GM19328 (cell line): ENCODE measurements at regions not wholly inside any gene's neighbourhood (a gene's known extent, or its start where the extent isn't known, plus 50 kb on each side); places are given as distances from the start of the nearest gene placed in this dataset.

Source experiments
- ATAC-seq: cut with Tn5 transposase; IDR thresholded peaks from one replicate; pipeline ENCODE4 v1.9.1; 2021; ENCODE audit warnings: mild to moderate bottlenecking, moderate library complexity; ENCODE audit not compliant: unreplicated experiment

DNA sequence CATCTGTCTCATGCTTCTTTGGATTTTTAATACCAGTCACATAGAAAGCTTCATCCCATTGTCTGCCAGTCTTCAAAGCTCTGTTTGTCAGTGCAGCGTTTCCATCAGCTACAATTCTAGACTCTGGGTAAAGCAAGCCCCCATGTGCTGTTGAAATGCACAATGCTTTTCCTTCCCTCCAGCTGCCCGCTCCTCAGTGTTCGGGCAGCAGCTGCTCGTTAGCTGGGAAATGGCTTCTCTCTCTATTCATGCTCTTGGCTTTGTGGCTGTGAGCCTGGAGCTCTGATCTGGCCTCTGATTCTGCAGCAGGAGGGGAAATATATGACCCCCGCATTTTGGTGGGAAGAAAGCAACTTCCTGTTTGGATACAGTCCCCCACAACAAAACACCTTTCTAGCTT, 213.0 kb upstream of the CDYL start:
- ATAC-seq, result no peak

DNA sequence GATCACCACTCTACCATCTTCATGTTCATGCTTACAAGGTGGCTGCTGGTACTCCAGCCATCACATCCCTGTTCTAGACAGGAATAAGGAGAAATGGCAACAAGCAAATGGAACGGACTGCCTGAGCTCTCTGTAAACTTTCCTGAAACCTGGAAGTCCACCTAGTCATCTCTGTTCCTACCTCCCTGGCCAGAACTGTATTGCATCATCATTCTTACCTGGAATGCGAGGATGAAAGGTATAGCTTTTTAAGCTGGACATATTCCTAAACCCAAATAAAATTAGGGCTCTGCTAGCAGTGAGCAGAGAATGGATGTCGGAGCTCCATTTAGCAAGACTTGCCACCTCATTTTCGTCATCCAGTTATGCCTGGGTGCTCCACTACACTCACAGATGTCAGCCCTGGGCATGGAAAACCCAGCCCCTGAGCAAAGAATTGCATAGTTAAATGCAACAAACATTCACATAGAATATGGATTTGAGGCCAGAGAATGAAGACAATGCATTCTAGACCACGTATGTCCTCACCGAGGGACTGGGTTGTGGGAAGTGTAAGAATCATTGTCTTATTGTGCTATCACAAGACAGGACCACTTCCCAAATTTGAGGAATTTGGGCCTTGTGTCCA, 214.3 kb upstream of the CDYL start:
- ATAC-seq, result no peak

DNA sequence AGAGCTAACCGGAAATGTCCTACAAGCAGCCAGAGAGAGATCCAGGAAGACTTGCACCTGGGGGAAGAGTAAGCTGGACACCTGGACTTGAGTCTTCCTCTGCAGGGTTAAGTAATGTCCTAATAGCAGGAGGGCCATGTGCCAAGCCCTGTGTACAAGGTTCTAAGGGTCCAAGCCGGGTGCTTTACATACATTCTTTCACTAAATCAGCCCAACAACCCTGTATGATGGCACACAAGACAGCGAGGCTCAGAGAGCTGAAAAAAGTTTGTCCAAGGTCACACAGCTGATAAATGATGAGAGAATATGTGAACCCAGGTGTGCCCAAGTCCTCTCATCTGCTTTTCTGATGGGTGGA, 215.1 kb upstream of the CDYL start:
- ATAC-seq, result no peak

DNA sequence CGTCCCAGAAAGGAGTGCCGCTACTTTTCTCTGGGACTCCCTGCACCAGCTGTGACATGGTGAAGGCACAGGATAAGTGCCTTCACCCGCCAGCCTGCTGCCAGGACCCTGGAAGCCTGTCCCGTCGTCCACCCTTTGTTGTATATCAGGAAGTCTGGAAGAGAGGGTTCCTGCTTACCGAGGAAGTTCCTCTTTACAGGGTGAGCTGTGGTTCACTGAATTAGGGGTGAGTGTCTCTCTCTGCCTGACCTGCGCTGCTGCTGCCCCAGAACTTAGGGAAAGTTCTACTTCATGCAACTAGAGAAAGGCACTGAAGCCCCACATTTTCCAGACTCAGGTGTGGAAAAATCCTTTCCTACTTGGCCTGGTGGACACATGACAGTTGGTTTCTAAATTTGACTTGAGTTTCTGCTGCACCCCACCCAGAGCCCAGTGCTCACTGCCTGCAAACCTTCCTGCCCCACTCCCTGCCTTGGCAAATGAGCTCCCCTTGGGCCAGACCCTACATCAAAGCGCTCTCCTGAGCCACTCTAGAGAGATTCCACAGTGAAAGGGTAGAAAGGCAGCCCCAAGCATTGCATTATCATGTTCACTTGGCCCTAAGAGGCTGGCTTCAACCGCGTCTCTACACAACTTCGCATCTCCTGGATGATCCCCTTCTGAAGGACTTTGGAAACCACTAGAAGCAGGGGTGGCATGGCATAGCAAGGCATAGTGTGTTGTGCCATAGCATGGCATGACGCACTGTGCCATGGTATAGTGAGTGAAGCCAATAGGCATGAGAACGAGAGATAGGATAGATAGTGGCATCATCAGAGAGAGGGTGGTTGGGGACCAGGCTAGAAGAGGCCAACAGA, 215.8 kb upstream of the CDYL start:
- ATAC-seq, result no peak

DNA sequence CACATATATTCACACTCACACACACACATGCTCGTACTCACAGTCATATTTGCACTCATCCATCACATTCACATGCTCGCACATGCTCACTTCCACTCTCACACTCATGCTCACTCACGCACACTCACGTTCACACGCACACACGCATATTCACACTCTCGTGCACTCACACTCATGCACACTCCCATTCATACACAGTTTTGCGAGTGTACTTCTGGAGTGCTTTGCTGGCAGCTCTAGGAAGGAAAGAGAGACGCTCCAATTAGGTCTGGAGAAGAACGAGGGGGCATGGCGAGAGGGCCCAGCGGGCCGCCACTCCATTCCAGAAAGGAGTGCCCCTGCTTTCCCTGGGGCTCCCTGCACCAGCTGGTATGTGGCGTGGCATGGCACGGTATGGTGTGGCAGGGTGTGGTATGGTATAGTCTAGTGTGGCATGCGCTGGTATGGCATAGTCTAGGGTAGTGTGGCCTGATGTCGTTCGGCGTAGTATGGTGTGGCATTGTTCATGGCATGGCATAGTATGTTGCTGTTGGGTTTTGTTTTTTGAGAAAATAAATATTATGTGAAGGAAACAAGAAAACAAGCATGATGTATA, 216.8 kb upstream of the CDYL start:
- ATAC-seq, result no peak

DNA sequence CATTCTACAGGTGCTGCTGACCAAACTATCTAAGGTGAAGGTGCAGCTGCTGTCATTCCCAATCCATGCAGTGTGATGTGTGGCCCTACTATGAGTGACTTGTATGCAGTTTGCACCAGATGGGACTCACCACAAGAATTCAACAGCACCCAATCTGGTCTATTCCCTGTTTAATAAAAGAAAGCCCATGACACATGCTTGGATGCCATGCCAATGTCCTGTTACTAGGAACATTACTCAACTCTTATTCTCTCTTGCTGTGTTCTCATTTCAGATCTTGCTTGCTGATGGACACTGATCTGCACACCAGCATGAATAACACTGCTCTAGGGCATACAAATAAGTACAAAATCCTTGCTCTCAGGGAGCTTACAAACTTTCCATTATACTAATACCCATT, 221.6 kb upstream of the CDYL start:
- no peak for ATAC-seq

DNA sequence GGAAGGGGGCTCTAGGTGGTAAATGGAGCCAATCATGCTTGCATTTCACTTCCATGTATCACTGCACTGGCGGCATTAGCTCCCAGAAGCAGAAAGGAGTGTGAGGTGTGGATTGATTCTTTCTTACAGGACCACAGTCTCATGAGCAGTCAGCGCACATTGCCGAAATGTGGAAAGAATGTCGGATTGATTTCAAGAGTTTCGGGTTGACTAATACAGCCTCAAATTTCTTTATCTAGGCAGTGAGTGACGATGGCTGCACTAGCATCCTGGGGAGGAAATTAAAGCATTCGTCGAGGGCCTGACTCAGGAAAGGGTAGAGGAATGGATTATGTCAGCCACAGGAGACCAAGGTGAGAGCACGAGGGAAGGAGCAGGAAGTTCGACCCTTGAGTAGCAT, 222.8 kb upstream of the CDYL start:
- no peak for ATAC-seq

DNA sequence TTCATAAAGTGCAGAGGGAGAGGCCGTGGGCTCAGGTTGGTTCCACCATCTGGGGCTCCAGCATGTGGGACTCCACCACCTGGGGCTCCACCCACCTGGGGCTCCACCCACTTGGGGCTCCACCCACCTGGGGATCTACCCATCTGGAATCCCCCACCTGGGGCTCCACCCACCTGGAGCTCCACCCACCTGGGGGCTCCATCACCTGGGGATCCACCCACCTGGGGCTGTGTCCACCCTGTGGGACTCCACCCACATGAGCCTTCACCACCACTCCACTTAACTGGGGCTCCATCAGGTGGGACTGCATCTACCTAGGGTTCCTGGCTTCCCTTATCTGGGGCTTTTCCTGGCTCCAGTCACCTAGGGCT, 226.0 kb upstream of the CDYL start:
- no peak for ATAC-seq

DNA sequence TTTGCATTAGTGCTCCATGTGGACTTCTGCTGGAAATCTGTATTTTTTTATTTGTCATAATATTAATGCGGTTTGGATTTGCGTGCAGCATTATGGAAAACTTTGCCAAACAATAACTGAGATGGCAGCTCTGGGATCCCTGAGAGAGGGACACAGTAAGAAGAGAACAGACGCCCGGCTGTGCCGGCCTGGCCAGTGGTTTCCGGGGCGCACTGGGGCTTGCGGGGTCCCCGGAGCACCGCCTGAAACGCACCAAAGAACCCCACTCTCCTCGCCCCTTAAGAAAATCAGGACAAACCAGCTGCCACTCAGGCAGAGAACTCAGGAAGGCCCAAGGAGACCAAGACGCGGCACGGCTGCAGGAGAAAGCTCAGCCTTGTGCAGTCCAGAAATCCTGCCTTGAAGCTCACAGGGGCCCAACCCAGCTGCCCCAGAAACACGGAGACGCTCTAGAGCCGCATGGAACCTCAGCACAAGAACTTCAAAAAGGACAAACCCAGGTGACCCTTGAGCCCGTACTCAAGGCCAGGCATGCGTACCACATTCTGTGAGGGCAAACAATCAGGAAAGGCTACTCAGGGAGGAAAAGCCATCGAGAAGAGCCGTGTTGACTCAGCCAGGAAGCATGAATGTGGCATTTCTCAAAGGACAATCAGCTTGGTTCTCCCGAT, 226.5 kb upstream of the CDYL start:
- ATAC-seq, result no peak

DNA sequence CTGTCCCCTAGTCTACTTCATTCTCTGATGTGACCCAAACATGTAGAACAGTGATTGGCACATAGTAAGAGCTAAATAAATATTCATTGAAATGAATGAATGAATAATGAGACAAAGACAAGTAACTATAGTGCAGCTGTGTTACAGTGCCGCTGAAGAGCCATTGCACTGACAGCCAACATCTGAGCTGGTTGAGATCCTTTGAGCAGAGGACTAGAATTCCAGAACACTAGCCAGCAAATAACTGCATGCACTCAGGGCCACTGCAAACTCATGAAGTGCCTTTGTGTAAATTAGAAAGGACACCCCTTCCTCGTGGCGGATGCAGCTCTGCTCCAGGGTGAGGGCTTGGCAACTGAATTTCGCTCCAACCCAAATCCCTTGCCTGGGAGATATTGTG, 230.3 kb upstream of the CDYL start:
- no peak for ATAC-seq

DNA sequence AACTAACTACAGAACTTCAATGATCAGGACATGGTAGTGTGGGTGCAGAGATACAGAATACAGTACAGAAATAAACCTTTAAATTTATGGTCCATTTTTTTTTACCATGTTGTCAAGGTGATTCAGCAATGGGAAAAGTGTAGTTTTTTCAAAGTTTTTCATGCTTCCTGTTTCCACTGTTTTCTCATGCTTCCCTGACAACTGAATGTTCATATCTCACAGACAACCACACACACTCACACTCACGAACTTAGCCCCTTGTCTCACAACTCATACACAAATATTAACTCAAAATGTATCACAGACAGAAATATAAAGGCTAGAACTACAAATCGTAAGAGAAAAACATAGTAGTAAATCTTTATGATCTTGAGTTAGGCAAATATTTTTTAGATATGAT, 232.6 kb upstream of the CDYL start:
- no peak for ATAC-seq

DNA sequence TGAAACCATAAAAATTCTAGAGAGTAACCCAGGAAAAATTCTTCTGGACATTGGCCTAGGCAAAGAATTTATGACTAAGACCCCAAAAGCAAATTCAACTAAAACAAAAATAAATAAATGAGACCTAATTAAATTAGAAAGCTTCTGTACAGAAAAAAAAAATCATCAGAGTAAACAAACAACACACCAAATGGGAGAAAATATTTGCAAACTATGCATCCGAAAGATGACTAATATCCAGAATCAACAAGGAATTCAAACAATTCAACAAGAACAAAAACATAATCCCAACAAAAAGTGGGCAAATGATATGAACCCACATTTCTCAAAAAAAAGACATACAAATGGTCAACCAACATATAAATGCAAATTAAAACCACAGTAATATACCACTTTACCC, 242.6 kb upstream of the CDYL start:
- no peak for ATAC-seq

DNA sequence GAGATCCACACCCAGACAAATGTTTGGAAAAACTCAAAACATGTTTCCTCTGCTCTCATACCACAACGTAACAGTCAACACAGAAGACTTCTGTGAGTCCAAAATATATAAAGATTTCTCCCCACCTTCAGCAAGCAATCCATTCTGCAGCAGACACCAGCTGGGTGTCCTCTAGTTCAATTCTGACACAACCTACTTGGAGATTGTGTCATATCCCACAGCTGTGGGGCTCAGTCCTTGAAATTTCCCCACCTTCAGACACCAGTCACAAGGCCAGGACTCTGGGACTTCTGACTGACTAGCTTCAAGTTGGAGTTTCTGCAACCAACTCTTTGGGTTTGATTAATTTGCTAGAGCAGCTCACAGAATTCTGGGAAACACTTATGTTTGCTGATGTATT, 244.8 kb upstream of the CDYL start:
- no peak for ATAC-seq

DNA sequence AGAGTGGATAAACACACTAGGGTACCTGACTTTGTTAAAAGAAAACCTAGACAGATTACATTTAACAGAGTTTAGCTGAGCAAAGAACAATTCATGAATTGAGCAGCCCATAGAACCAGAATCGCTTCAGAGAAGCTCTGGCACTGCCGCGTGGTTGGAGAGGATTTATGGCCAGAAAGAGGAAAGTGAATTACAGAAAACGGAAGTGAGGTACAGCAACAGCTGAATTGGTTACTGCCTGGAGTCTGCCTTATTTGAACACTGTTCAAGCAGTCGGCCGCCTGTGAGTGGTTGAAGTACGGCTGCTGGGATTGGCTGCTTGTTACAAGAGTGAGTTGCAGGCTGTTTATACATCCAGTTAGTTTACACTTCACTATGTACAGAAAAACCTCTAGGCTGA, 253.8 kb upstream of the CDYL start:
- no peak for ATAC-seq

DNA sequence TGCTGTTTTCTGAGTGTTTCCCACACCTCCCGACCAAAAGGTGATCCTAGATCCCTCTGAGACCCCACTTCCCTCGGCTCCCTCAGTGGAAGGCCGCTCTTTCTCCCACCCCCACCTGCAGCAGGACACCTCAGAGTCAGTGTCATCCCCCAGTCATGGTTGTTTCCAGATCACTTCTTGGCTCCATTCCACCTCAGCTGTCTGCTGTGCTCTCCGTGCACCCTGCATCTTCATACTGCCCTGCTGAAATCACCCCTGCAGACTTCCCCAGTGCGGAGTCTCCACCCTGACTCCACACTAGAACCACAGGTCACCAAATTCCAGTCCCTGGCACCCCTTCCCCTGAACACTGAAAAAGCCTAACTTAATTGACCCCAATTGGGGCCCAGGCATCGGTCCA, 255.1 kb upstream of the CDYL start:
- no peak for ATAC-seq

DNA sequence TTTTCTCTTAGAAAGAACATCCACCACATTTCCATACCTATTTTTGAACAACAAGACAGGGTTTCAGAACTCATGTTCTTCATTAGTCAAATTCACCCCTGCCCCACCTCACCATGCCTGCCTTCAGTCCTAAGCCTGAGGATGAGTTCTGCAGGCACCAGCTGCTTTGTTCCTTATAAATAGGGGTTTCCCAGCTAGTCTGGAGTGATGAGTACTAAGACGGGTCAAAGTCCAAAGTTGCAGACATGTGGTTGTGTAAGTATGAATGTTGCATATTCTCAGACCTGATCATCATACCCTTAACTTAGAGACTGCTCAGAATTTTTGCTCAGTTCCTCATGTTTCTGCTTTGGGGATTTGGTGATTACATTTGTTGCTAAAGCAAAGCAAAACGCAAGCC, 257.7 kb upstream of the CDYL start:
- ATAC-seq, result no peak

DNA sequence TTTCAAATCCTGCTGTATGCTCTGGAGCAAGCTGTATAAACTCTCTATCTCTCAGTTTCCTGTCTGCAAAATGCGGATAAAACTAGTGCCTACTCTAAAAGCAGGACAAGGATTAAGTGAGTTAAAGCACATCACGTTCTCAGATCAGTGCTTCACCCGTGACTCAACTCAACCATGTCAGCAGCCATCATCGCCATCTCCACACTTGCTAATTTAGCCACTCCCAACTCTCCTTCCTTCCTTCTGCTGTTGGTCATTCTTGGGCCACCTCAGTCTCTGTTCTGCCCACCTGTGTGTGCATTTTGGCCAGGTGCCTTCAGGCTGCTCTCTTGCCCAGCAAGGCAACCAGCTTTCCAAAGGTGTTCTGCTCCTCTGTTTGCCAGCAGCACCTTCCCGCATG, 260.0 kb upstream of the CDYL start:
- ATAC-seq, result no peak

DNA sequence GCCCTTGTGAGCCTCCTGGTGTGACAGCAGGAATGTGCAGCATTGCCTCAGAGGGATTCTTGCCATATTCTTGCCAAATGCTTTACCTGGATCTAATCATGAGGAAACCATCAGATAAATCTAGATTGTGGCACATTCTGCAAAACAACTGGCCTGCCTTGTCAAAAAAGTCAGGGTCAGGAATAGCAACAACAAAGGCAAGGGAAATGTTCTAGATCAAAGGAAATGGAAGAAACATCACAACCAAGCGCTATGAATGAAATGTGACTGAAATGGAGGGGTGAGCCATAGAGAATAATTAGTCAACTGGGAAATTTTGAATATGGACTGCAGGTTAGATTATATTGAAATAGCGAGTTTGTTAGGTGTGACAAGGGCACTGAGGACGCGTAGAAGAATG, 262.6 kb upstream of the CDYL start:
- ATAC-seq, result no peak

DNA sequence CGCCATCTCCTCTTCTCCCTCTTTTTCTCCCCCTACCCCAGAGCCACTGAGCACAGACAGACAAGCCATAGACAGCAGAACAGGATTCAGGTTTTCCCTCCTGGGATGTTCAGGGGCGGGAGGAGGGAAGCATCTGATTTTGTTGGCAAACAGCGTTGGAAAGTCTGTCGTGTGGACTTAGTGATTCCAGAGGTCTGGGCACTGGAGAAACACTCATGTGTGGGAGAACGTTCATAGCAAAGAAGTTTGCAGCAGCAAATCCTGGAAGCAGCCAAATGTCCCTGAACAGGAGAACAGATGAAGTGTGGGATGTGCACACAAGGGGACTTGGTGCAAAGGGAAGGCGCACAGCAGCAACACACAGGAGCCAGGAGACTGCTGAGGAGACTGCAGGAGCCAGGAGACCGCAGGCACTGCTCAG, 264.1 kb upstream of the CDYL start:
- ATAC-seq, result no peak

DNA sequence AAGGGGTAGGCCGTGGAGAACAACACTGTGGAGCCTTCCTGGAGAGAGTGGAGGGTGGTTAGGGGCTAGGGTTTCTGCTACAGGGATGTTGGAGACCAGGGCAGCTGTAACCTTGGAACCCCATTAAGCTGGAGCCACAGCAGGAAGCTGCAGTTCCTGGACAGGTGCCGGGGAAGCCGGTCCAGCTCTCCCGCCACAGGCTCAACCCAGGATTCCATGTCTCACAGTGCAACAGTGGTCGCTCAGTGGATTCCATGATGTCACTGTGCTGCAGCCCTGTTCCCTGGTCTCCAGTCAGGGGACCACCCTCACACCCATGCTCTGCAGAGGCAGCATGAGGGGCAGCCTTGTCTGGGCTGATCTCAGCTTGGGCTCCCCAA, 264.6 kb upstream of the CDYL start:
- no peak for ATAC-seq

DNA sequence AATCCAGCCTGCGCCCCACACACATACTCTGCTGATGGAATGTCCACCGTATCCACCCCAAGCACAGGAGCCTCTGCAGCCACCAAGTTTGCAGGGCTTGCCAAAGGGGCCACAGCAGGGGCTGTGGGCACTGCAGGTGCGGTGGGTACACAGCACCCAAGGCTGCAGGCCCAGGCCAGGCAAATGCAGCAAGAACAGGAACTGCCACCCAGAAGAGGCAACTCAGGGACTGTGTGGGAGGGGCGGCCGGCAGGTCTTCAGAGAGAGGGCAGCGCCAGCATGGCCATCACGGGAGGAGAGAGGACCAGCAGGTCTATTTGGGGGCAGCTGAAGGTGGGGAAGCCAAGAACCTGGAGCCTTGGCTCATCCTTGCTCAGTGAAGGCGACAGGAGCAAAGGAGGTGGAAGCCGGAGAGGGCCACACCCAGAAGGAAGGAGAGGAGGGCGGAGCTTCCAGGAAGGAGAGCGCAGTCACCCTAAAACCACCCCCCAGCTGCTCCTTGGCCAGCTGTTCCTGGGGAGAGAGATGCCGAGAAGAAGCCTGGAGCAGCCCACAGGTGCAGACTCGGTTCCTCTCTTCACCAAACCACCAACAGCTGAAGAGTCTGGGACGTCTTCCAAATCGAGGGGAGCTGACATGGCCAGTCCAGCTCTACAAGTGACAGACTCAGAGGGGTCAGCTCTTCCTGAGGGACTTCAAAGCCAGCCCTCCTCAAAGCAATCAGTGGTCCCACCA, 265.1 kb upstream of the CDYL start:
- no peak for ATAC-seq
